GM10266 (cell line): ENCODE measurements at regions not wholly inside any gene's neighbourhood (a gene's known extent, or its start where the extent isn't known, plus 50 kb on each side); places are given as distances from the start of the nearest gene placed in this dataset.
"Not testable (repeated sequence)": the region's sequence is repeated elsewhere in the genome, so short reads cannot be mapped to it uniquely, and the experiment has no call there.

Source experiments
- DNase-seq: peaks from one replicate; pipeline ENCODE4 v3.0.0; 2012; ENCODE audit errors: extremely low spot score
- TF ChIP-seq, protein P1 (sequence below): IDR thresholded peaks from 2 replicates; pipeline ENCODE4 v1.5.1; 2012; ENCODE audit warnings: mild to moderate bottlenecking, low read depth; ENCODE audit not compliant: control insufficient read depth, insufficient read depth; ENCODE audit errors: missing control alignments

DNA sequence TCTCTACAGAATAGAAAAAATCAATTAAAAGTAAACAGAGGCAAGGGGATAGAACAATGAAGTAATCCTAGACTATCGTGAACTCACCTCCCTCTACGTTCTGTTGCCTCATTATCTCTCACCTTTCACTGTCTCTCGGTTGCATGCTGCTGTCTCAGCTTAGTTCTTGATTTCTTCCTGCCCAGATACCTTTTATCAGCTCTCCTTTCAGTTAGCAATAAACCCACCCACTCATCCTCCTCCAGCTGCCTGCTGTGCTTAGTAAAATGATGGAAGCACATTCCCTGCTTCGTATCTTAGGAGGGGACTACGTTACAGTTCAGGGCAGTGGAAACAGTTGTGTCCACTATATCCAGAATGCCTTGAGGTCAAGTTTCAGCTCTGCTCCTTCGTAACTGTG, 1709.5 kb upstream of the AGA start:
- no peak for DNase-seq
- TF ChIP-seq, protein P1, sequence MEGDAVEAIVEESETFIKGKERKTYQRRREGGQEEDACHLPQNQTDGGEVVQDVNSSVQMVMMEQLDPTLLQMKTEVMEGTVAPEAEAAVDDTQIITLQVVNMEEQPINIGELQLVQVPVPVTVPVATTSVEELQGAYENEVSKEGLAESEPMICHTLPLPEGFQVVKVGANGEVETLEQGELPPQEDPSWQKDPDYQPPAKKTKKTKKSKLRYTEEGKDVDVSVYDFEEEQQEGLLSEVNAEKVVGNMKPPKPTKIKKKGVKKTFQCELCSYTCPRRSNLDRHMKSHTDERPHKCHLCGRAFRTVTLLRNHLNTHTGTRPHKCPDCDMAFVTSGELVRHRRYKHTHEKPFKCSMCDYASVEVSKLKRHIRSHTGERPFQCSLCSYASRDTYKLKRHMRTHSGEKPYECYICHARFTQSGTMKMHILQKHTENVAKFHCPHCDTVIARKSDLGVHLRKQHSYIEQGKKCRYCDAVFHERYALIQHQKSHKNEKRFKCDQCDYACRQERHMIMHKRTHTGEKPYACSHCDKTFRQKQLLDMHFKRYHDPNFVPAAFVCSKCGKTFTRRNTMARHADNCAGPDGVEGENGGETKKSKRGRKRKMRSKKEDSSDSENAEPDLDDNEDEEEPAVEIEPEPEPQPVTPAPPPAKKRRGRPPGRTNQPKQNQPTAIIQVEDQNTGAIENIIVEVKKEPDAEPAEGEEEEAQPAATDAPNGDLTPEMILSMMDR = no peak

DNA sequence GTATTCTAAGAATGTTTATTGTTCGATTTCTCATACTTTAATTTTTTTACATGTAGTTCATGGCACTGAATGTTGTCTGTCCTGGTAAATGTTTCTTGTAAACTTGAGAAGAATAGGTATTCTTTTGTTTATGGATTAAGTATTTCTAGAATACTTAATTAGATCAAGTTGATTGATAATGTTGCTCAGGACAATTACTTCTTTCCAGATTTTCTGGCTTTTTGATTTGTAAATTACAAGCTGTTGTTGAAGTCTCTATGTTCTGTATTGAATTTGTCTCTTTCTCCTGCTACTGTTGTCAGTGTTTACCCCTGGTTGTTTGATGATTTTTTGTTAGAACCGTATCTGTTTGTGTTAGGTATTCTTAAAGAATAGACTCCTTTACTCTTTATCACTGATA, 1720.9 kb upstream of the AGA start:
- DNase-seq = no peak
- TF ChIP-seq, protein P1 = no peak

DNA sequence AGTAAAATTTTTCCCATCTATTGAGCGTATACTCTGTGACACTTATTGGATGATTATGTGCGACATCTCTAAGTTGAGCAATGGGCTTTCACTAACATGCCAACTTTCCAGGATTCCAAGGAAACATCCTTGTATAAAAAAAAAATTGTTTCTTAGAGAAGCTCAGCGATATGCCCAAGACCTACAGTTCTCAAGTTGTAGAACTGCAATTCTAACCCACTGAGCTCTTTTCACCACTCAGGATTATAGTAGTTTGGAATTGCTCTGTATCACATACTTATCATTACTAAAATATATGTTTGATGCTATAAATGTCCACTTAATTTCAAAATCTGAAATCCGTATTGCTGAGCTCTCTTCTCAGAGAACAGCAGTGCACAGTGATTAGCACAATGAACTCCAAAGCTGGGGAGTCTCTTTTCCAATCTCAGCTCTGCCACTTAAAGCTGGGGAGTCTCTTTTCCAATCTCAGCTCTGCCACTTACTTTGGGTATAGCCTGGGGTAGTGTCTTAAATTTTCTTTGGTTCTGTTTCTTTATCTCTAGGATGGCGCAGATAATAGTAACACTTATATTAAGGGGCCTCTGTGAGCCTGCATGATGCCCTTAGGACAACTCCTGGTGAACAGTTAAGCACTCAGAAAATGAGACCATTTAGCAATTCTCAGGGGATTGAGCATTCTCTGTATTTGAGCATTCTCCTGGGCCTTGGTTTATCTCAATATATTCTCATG, 1722.2 kb upstream of the AGA start:
- no peak for DNase-seq
- TF ChIP-seq, protein P1 = no peak

DNA sequence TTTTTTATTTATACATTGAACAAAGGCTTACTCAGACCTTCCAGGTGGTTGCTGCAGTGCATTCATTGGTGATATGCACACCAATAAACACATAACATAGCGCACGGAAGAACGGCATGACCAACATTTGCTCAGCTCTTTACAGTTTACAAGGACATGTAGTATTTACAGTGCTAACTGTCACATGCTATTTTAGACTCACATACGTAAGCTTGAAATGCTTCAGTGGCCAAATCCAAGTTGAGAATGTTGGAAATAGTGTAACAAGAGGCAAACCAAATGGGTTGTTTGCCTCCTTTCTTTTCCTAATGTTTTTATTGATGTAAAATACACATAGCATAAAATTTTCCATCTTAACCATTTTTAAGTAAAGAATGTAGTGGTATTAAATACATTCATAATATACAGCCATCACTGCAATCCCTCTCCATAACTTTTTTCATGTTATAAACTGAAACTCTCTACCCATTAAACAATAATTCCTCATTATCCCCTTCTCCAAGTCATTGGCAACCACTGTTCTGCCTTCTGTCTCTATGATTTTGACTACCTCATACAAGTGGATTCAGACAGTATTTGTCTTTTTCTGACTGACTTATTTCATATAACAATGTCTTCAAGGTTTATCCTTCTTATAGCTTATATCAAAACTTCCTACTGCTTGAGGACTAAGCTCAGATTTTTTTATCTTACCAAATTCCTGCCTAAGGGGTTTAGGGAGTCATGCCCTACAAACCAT, 1722.9 kb upstream of the AGA start:
- TF ChIP-seq, protein P1 = no peak
- DNase-seq = no peak

DNA sequence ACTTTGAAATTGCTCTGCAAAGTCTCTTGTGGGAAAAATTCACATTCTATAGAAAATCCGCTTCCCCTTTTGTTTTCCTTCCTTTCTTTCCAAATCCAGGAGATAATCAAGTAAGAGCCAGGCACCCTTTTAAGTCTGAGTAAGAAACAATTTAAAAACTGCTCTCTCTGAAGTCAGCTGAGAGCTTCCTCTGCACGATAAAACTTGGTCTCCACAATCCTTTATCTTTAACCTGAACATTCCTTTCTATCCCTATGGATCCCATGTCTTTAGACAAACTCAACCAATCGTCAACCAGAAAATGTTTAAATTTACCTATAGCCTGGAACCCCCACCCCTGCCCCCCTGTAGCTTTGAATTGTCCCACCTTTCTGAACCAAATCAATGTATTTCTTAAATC, 1723.6 kb upstream of the AGA start:
- TF ChIP-seq, protein P1 = no peak
- DNase-seq = no peak

DNA sequence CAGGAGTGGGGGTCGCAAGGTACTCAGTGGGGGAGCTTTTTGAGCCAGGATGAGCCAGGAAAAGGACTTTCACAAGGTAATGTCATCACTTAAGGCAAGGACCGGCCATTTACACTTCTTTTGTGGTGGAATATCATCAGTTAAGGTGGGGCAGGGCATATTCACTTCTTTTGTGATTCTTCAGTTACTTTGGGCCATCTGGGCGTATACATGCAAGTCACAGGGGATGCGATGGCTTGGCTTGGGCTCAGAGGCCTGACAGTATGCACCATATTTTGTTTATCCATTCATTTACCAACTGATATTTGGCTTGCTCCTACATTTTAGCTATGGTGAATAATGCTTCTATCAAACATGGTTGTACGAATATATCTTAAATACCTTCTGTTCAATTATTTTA, 1728.1 kb upstream of the AGA start:
- DNase-seq = not testable (repeated sequence)

DNA sequence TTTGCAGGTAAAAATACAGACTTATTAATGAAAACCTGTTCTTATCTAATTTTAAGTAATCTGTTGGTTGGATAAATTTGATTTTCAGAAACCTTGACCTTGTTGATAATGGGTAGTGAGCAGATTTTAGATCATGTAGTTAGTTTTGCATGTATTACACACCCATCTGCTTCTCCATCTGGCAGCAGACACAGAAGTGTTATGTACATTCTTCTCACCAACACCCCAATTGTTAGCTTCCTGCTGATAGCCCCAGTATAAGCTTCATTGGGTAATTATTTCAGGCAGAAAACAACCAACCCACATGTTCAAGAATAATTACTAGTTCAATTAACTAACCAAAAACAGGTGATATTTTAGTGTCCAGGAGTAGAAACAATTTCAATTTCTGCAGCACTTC, 1740.5 kb upstream of the AGA start:
- TF ChIP-seq, protein P1 = no peak
- no peak for DNase-seq
